GM18499 (cell line): ENCODE measurements at regions not wholly inside any gene's neighbourhood (a gene's known extent, or its start where the extent isn't known, plus 50 kb on each side); places are given as distances from the start of the nearest gene placed in this dataset.

Source experiments
- ATAC-seq: cut with Tn5 transposase; IDR thresholded peaks from one replicate; pipeline ENCODE4 v1.9.1; 2021; ENCODE audit warnings: moderate number of reproducible peaks; ENCODE audit not compliant: insufficient read depth, unreplicated experiment

GRCh38 chr2:7925506-7925905, 756.4 kb upstream of the ID2 start:
- ATAC-seq, result no peak

- ATAC-seq, result no peak
Measured at GRCh38 chr2:7927691-7928090, 754.2 kb upstream of the ID2 start.

DNA sequence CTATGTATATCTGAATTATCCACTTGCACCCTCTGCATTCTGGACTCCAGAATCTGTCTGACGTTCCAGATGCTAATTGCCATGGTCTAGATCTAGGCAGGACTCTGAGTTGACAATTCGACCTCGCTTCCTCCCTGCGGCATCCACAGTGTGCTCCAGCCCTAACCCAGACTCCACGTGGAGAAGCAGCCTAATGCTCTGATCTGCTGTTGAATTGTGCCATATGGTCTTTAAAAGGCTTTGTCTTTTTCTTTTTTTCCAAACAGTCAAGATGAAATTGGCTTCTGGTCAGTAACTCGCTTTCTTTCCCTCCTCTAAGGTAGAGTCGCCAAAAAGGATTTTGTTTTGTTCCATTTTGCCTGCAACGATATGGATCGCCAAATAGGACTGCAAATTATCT, 752.6 kb upstream of the ID2 start:
- ATAC-seq, result no peak

DNA sequence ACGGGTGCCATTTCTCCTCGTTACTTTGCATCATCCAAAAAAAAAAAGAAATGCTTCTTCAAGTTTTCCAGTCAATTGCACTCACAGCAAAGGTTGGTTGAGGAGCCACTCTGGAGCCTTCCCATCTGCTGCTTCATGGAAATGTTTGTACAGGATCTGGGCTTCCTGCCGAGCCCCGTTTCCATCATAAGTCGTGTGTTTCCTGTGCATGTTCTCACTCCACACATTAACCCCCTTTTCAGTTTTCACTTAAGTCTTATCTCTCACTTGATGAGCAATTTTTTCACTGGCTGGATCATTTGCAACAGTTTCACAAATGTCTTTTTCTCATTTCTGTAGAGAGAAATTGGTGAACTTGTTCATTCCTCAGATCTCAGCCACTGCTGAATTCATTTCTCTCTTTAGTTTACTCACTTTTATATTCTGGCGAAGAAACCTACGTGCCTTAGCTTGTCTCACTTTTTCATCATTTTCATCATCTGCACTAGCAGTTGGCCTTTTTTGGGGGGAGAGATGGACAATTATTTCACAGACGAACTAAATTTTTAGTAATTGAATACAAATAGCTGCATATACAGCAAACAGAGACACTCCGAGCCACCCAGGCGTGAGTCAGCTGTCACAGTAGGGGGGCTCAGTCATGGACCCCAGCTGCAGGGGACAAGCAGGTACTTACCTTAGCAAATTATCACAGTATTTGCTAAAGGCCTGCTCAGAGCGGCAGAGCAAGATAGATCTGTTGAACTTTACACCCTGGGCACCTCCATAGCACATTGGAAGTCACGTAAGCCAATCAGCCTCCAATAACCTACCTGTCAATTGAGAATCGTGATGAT, 750.8 kb upstream of the ID2 start:
- ATAC-seq, result no peak

- no peak for ATAC-seq
Measured at GRCh38 chr2:7931808-7932207, 750.0 kb upstream of the ID2 start.

DNA sequence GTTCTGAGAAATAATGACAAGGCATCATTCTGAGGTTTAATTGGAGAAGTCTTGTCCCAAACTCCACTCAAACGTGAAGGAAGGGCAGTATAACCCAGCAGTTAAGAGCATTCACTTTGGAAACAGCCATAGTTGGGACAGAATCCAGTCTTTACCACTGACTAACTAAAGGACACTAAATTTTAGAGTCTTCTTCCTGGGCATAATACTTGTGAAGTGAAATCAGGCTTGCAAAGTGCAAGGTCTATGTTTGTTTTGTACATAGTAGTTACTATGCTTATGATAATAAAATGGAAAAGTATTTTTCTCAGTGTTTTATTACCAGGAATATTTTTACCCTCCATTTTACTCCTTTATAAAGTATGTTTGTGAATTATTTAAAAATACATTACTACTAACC, 748.2 kb upstream of the ID2 start:
- no peak for ATAC-seq

DNA sequence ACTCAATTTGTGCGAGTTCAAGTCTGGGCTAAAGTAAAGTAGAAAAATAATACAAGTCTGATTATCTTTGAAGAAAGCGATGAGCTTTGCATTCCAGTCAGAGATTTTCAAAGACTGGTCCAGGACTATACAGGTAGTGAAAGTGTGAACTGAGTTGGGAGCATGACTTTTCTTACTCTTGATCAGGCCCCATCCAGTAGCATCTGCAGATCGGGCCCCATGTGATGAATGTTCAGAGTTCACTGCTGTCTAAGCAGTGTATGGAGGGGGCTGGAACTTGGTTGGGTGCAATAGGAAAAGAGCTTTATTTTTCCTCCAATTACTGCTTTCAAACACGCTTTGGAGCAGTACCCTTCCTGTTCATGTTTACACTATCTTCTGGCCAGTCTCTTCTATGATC, 747.4 kb upstream of the ID2 start:
- no peak for ATAC-seq

DNA sequence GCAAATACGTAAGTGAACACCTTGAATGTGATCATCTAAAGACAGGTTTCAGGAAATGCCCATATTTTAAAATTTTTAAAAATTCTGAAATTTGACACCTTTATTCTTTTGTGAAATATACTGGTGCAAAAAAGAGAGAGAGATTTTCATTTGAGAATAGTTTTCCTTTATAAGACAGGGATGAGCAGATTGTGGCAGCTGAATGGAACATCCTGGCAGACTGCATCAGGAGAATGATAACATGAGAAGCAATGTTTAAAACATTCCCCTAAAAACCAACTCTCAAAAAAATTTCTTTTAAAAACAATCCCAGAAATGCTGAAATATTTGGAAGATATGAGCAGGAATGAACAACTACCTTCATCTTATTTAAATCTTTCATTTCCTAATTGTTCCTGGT, 744.8 kb upstream of the ID2 start:
- no peak for ATAC-seq

DNA sequence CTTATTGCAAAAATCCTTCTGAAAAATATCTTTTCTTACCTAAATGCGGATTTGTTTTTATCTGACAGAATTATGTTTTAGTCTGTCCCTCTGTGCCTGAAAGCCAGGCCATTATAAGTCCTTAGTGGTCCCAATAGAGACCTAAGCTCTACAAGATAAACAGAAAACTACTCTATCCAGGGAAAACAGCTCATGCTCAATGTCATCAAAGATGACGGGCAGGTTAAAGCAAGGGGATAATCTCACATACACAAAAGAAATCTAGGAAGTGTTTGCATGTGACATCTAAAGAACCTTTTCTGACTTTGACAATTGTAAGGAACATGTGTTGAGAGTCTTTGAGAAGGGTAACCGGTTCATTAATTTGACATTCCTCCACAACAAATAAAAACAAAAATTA, 741.1 kb upstream of the ID2 start:
- no peak for ATAC-seq

- no peak for ATAC-seq
Measured at GRCh38 chr2:7943446-7943845, 738.4 kb upstream of the ID2 start.

- no peak for ATAC-seq
Measured at GRCh38 chr2:7945026-7945425, 736.8 kb upstream of the ID2 start.

DNA sequence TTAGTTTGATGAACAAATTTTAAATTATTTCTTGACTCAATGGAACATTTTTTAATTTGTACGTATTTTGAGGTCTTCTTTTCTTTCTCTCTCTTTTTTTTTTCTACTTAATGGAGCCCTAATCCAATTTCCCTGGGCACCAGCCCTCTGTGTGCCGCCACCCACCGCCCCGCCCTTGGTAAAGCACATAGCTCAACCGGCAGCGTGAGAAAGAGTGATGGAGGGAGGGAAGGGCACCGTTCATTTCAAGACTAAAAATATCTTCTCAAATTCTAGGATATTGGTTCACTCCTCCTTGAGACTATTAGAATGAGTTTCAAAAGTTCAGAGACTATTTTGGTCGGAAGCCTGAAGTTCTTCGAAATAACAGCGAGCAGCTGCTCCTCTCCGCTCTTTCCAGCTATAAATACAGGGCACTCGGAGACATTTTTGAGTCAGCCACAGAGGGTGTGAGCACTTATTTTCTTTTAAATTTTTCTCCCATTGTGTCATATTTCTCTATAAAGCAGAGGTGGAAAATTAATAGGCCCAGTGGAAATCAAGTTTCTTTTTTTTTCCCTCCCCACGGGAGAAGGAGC, 731.7 kb upstream of the ID2 start:
- no peak for ATAC-seq

DNA sequence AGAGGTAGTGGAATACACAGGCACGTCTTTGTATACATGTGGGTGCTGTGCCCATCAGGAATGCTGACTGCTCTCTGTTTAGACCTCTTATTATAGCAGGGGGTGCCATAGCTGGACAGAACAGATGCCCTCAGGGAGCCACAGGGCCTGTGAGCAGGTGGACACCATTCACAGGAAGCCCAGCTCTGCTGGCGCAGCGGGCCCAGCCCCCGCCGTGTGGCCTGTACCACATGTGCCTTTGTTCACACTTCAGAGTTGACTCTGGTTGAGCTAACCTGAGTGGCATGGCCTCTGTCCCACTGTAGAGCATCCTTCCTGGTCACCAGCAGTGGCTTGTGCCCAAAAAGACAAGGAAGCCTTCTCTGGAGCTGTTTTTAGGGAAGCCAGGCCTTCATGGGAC, 730.9 kb upstream of the ID2 start:
- no peak for ATAC-seq

DNA sequence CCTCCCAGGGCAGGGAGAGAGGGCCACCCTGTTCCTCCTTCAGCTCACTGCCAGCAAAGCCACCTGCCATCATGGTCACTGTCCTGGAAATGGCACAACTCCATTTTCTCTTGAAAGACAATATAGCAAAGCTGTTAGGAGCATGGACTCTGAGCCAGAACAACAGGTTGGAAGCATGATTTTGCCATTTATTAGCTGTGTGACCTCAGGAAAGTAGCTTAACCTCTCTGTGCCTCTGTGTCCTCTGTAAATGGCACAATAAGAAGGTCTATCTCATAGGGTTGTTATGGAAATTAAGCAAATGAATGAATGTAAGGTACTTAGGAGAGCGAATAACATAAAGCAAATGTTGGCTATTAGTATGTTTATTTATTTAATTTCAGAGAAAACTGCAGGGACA, 730.4 kb upstream of the ID2 start:
- no peak for ATAC-seq

GRCh38 chr2:7952046-7952745, 729.7 kb upstream of the ID2 start:
- no peak for ATAC-seq

GRCh38 chr2:7953195-7953594, 728.7 kb upstream of the ID2 start:
- ATAC-seq, result no peak

- ATAC-seq, result no peak
Measured at GRCh38 chr2:7954234-7954633, 727.6 kb upstream of the ID2 start.

- ATAC-seq, result no peak
Measured at GRCh38 chr2:7956126-7956689, 725.6 kb upstream of the ID2 start.

DNA sequence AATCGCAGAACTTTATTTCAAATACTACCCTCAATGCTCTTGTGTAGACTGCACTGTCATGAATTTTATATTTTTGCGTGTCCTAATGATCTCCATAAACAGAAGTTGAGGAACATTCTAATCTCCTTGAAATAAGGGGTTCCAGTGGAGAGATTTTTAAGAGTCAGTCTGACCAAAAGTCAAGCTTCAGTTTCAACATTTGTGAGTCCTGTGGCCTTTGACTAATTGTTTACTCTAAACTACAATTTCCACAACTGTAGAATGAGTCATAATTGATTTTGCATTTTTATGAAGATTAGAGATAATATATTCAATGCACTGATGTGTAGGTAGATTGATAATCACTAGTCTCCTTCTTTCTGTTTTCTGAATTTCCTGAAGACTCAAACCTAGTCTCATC, 720.3 kb upstream of the ID2 start:
- ATAC-seq, result no peak

GRCh38 chr2:7962161-7962560, 719.7 kb upstream of the ID2 start:
- no peak for ATAC-seq

- ATAC-seq, result no peak
Measured at GRCh38 chr2:7963787-7964186, 718.1 kb upstream of the ID2 start.
